ENCODE measurements at regions not wholly inside any gene's neighbourhood (a gene's known extent, or its start where the extent isn't known, plus 50 kb on each side); places are given as distances from the start of the nearest gene placed in this dataset.

DNA sequence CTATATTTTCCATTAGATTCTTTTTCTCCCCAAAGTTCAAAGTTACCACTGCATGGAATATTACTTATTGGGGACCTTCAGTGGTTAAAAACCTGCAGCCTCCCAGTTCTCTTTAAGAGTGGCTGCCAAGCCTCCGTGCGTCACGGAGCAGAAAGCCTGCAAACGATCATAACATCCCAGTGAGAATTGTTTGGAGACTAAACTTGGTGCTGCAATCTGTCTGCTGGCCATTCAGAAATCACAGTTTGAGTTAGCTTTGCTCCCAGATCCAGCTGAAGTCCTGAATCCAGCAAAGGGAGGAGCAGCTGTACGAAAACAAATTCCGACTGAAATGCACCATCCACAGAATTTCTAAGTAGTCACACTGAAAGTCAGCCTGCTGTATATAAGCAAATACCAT lies 213.5 kb upstream of the PDE10A start:
- TF ChIP-seq, protein P1, sequence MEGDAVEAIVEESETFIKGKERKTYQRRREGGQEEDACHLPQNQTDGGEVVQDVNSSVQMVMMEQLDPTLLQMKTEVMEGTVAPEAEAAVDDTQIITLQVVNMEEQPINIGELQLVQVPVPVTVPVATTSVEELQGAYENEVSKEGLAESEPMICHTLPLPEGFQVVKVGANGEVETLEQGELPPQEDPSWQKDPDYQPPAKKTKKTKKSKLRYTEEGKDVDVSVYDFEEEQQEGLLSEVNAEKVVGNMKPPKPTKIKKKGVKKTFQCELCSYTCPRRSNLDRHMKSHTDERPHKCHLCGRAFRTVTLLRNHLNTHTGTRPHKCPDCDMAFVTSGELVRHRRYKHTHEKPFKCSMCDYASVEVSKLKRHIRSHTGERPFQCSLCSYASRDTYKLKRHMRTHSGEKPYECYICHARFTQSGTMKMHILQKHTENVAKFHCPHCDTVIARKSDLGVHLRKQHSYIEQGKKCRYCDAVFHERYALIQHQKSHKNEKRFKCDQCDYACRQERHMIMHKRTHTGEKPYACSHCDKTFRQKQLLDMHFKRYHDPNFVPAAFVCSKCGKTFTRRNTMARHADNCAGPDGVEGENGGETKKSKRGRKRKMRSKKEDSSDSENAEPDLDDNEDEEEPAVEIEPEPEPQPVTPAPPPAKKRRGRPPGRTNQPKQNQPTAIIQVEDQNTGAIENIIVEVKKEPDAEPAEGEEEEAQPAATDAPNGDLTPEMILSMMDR (IDR thresholded peaks at IDR 0.05), result no peak
- no peak for TF ChIP-seq POLR2A (IDR thresholded peaks at IDR 0.05)
- TF ChIP-seq POLR2AphosphoS5 (IDR thresholded peaks at IDR 0.05), result no peak
- no peak for TF ChIP-seq EP300 (IDR thresholded peaks at IDR 0.05)
